HUES6 (cell line): ENCODE measurements at regions not wholly inside any gene's neighbourhood (a gene's known extent, or its start where the extent isn't known, plus 50 kb on each side); places are given as distances from the start of the nearest gene placed in this dataset.

ENCODE experiments used
- H3K27ac ChIP-seq: 2 replicates; pipeline ENCODE4 v1.7.0; 2013; ENCODE audit warnings: low read depth, mild to moderate bottlenecking, low read length, inconsistent platforms
- H3K27me3 ChIP-seq: 2 replicates; pipeline ENCODE4 v1.6.1; 2013; ENCODE audit warnings: low read length; ENCODE audit not compliant: control insufficient read depth, insufficient read depth
- H3K36me3 ChIP-seq: 2 replicates; pipeline ENCODE4 v1.6.1; 2013; ENCODE audit warnings: low read length; ENCODE audit not compliant: control insufficient read depth, insufficient read depth
- H3K4me1 ChIP-seq: 2 replicates; pipeline ENCODE4 v1.6.1; 2013; ENCODE audit warnings: low read length; ENCODE audit not compliant: control insufficient read depth, insufficient read depth
- H3K4me3 ChIP-seq: 2 replicates; pipeline ENCODE4 v1.5.1; 2013; ENCODE audit warnings: low read depth, low read length
- H3K9ac ChIP-seq: one replicate; pipeline ENCODE4 v1.6.1; 2013; ENCODE audit warnings: mild to moderate bottlenecking, low read length
- H3K9me3 ChIP-seq: 2 replicates; pipeline ENCODE4 v1.6.1; 2013; ENCODE audit warnings: low read depth, low read length; ENCODE audit not compliant: control insufficient read depth, insufficient read depth

DNA sequence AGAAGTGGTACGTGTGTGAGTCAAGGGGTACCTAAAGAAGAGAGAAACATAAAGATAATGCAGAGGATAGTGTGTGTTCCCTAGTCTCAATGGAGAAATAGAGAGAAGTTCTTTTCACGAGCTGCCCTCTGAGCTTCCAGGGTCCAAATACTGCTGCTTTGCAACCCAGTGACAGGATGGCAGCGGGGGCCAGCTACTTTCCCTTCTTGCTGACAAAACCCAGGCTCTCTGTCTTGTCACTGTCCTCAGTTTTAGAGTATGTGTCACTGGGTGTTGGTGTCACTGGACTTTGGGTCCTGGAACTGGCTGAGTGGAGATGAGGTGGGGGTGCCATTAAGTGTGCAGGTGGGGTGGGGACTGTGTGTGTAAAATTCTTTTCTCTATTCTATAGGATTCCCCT lies 265.6 kb downstream of the CDC5L start:
- no peaks in the 10 kb centered on the region for H3K27me3 ChIP-seq
- no peak overlapping the region for H3K9ac ChIP-seq
- no peak overlapping the region for H3K27ac ChIP-seq
- H3K36me3 ChIP-seq, result no peaks in the 10 kb centered on the region
- H3K4me1 ChIP-seq, result peaks cover 45% of the 10 kb centered on the region
- H3K4me3 ChIP-seq, result no peak overlapping the region
- no peaks in the 10 kb centered on the region for H3K9me3 ChIP-seq

DNA sequence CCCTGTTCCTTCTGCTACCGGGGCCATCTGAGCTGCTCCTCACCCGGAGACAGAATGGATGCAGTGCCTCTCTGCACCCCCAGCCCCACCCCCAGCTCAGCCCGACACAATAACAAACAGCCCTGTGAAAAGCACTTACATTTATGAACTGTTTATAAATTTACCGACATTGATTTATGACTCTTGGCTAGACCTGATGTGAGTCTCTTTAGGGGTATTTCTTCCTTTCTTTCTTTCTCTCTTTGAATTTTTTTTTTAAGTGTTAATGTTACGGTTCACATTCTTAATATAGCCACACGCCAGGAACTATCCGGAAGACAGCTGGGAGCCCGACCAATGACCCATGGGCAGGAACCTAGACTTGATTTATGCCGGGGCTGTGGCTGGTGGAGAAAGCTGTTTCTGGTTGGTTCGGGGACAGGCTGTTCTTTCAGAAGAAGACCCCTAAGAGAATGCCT lies 266.3 kb downstream of the CDC5L start:
- peaks cover 45% of the 10 kb centered on the region for H3K4me1 ChIP-seq
- no peak overlapping the region for H3K9ac ChIP-seq

DNA sequence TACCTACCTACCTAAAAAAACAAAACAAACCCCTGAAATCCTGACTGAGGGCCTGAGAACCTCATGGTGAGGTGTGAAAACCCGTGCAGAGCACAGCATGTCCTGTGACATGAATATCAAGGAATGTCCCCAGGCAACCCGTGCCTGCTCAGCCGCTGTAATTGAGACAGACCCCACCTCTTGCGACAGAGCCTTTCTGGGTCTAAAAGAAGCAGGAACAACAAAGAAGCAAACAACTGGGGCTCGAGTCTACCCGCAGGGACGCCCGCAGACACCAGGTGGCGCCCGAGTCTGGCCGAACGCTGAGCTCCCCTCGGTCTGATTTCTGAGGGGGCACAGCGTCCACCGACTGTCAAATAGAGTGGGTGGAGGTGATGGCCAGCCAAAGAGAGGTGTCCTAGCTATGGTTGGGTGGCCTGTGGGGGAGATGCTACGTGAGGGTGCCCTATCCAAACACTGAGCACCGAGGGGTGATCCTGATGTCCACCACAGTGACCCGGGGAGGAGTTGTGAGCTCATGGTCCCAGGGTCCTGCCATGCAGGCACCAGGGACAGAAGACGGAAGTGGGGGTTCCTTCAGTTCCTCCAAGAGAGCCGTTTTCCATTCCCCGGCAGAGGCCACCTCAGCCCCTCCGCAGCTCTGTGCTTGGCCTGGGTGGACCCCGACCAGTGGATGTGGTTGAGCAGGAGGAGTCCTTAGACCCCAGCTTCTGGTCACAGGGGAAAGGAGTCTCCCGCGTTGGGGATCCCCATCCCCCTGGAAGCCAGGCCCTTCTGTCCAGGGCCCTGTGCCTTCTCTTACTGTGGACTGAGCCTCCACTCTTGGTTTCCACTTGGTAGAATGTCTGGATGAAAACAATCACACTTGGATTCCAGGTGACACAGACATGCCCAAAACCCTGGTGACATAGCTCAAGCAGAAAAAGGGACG lies 268.2 kb downstream of the CDC5L start:
- Histone ChIP-seq H3K9ac (no peak overlapping the region), H3K27ac (no peak overlapping the region; the same call in 1 of the 2 replicates), H3K4me1 (peaks cover 44% of the 10 kb centered on the region)

More for the DNA sequence above, 266.3 kb downstream of the CDC5L start:
- no peaks in the 10 kb centered on the region for H3K27me3 ChIP-seq
- no peak overlapping the region for H3K4me3 ChIP-seq
- H3K27ac ChIP-seq, result no peak overlapping the region
- no peaks in the 10 kb centered on the region for H3K36me3 ChIP-seq
- no peaks in the 10 kb centered on the region for H3K9me3 ChIP-seq

DNA sequence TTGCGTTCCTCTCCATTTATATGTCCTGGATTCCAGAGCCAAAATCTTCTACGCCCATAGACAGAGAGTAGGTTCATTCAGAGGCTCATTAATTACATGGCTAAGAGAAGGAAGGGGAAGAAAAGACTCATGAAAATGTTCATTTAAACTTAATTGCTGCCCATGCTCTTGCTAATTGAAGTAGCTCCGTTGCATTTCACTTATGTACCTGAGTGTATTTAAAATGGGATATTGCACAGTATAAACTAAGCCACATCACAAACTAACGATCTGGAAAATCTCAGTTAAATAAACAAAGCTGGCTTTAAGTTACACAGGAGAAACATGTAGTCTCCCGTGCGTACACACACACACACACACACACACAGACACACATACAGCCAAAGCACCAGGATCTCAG lies 269.2 kb downstream of the CDC5L start:
- Histone ChIP-seq H3K4me3 (no peak overlapping the region), H3K9me3 (no peaks in the 10 kb centered on the region), H3K36me3 (no peaks in the 10 kb centered on the region), H3K27me3 (no peaks in the 10 kb centered on the region), H3K9ac (no peak overlapping the region), H3K4me1 (peaks cover 43% of the 10 kb centered on the region), H3K27ac (no peak overlapping the region)

More for the DNA sequence above, 268.2 kb downstream of the CDC5L start:
- no peak overlapping the region for H3K4me3 ChIP-seq
- H3K36me3 ChIP-seq, result no peaks in the 10 kb centered on the region
- no peaks in the 10 kb centered on the region for H3K27me3 ChIP-seq
- no peaks in the 10 kb centered on the region for H3K9me3 ChIP-seq

DNA sequence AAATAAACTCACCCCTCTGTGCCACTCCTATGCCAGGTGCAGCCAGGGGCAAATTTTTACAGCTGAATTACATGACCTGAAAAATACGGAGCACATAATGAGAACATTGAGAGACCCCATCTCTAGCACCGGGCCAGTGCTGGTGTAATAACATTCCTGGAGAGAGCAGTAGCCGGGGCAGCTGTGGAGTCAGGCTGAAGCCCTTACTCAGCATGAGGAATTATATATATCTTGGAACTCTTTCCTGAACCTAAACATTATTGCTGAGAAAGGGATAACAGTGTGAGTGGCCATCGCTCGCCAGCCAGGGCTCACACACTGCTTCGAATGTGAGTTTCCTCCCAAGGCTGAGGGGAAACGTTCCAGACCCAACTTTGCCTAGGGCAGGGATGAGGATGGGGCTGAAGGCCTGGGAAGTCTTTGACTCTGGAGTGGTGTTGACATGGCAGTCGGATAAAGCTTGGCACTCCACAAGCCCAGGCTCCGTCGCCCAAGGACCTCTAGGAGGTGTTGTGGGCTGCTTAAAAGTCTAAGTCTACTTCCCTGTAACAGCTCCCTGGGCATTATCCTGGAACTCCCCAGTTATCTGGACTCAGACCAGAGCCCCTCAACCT lies 269.8 kb downstream of the CDC5L start:
- H3K36me3 ChIP-seq, result no peaks in the 10 kb centered on the region
- H3K4me3 ChIP-seq, result no peak overlapping the region
- H3K9ac ChIP-seq, result no peak overlapping the region
- peaks cover 42% of the 10 kb centered on the region for H3K4me1 ChIP-seq
- H3K9me3 ChIP-seq, result no peaks in the 10 kb centered on the region
- H3K27me3 ChIP-seq, result no peaks in the 10 kb centered on the region
- H3K27ac ChIP-seq, result no peak overlapping the region

DNA sequence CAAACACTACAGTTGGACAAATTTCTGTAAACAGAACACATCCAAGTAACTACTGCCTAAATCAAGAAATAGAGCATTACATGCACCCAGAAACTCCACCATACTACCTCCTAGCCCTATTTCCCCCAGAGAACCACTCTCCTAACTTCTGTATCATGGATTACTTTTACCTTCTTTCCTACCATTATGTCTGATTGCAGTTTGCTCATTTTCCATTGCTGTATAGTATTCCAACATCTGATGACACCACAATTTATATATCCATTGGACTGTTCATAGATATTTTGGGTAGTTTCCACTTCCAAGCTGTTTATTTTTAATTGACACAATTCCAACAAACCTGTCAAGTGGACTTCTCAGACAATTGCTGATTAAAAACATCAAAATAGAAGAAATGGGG lies 271.1 kb downstream of the CDC5L start:
- Histone ChIP-seq H3K9me3 (no peaks in the 10 kb centered on the region), H3K27ac (no peak overlapping the region), H3K36me3 (no peaks in the 10 kb centered on the region), H3K27me3 (no peaks in the 10 kb centered on the region), H3K4me1 (peaks cover 45% of the 10 kb centered on the region), H3K9ac (no peak overlapping the region), H3K4me3 (no peak overlapping the region)

DNA sequence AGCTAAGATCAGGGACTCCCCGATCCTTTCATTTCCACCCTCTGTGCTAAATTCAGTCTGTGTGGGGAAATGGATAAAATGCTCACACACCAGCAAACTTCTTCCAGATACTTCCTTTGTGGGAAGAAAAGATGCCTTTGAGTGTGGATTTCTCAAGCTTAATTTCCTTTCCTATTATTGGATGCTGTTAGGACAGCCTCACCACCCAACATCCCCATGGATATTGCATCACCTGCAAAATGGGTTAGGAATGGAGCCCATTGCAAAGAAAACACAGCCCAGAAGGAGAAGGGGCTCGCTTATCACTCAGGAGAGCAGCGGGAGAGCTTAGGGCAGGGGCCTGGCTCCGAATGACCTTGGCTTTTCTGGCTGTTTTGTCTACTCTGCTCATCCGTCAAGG lies 272.2 kb downstream of the CDC5L start:
- peaks cover 53% of the 10 kb centered on the region for H3K4me1 ChIP-seq
- no peaks in the 10 kb centered on the region for H3K27me3 ChIP-seq
- no peaks in the 10 kb centered on the region for H3K36me3 ChIP-seq
- no peak overlapping the region for H3K4me3 ChIP-seq
- H3K27ac ChIP-seq, result no peak overlapping the region
- no peaks in the 10 kb centered on the region for H3K9me3 ChIP-seq
- no peak overlapping the region for H3K9ac ChIP-seq

DNA sequence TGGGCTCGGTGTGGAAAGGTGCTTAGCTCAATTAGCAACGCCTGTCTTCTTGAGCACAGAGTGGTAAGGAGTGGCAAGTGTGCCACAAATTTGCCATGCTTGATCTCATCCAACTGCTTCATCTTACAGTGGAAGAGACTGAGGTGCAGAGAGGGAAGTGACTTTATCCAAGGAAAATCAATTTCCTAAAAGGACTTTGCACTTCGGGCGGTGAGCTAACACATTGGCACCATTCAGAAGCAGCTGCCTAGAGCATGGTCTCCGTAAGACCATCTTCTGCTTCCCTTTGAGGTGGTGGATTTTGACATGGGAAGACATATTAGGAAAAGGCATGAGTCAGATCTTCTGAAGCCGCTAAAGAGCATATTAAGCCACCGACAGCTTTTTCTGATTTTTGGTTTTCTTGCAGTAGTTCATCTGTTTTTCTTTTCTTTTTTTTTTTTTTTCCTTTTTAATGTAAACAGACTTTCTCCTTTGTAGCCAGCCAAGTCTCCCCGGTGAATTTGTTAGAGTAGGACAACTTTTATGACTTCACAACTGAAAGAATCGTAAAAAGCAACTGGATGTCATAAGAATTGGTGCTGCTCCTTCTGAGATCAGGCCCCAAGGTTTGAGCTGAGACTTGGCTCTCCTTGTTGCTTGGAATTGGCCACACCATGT lies 273.2 kb downstream of the CDC5L start:
- Histone ChIP-seq H3K4me3 (no peak overlapping the region), H3K36me3 (no peaks in the 10 kb centered on the region), H3K27ac (no peak overlapping the region), H3K27me3 (no peaks in the 10 kb centered on the region), H3K9me3 (no peaks in the 10 kb centered on the region), H3K4me1 (peaks cover 56% of the 10 kb centered on the region), H3K9ac (peak overlapping the region; percentile 21)

DNA sequence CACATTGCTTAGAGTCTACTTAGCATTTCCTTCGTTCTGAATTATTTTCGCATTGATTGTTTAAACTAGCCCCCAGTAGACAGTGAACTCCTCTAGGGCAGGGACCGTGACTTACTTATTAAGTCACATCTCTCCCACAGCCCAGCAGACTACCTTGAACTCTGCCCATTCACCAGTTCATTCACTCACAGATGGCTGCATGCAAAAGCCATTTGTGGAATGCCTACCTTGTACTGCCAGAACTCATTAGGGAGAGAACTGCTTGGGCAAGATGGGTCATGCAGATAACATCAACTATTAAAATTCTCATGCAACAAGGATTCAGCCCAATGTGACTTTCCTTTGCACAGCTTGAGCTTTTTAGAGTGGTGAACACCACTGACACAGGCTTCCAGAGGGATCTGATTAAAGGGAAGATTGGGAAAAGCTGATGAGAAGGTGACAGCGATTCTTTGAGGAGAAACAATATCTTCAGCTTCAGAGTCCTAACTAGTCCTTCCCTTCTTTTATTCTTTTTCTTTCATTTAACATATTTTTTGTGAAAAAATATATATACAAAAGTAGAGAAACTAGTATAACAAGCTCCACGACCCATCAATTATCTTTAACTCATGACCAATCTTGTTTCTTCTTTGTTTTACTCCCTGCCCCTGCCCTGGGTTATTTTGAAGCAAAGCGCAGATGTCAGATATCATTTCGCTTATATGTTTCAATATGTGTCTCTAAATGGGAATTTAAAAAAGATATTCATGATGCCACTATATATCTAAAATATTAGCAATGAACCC lies 273.9 kb downstream of the CDC5L start:
- Histone ChIP-seq H3K4me1 (peaks cover 56% of the 10 kb centered on the region), H3K9ac (peak overlapping the region; percentile 11), H3K27me3 (no peaks in the 10 kb centered on the region), H3K27ac (no peak overlapping the region; the same call in 1 of the 2 replicates), H3K9me3 (no peaks in the 10 kb centered on the region), H3K4me3 (no peak overlapping the region), H3K36me3 (no peaks in the 10 kb centered on the region)

DNA sequence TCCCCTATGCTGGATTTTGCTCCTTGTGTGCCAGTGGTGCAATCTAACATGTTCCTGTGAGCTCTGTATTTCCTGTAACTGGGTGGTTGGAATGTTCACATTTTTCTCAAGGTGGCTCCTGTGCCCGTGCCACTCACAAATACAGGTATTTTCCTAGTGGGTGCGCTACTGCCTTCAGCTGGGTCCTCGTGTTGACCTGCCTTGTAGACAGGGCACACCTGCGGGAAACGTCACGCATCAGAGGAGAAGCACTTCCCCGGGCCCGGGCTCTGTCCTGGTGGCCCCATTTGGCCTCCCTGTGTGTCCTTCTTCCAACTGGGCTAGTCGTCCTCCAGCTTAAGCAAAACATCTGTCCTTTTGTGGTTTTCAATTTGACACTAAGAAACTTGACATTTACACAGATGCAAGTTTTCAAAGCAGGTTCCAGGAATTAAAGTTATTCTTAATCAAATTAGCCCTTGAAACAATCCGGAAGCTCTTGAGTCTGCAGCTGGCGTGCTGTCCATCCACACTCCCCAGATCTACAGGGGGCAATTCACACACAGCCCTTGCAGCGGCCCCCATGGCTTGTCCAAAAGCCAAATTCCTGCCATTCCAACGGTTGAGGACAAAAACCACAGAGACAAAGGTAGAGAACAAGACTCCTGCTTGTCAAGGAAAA lies 275.1 kb downstream of the CDC5L start:
- Histone ChIP-seq H3K36me3 (no peaks in the 10 kb centered on the region), H3K27ac (peak overlapping the region; percentile 72), H3K9ac (peak overlapping the region; percentile 70), H3K4me3 (no peak overlapping the region), H3K9me3 (no peaks in the 10 kb centered on the region), H3K4me1 (peaks cover 67% of the 10 kb centered on the region), H3K27me3 (no peaks in the 10 kb centered on the region)
